ENCODE measurements at regions not wholly inside any gene's neighbourhood (a gene's known extent, or its start where the extent isn't known, plus 50 kb on each side); places are given as distances from the start of the nearest gene placed in this dataset.

- DNase-seq, result no peak
- no peaks in the 10 kb centered on the region for H3K4me1 Mint-ChIP-seq
- no peak for ATAC-seq
- H3K27ac Mint-ChIP-seq, result no peak overlapping the region
- no peaks in the 10 kb centered on the region for H3K36me3 Mint-ChIP-seq
- peaks cover 0 to 1% (median 0%) of the 10 kb centered on the region in 5 donors for H3K27me3 Mint-ChIP-seq
- no peak overlapping the region for H3K4me3 Mint-ChIP-seq
- POLR2A ChIA-PET, result no interaction called here
- H3K9me3 Mint-ChIP-seq, result peaks cover 0 to 20% (median 4%) of the 10 kb centered on the region in 9 donors
Measured at GRCh38 chr5:145141534-145141933, 693.6 kb downstream of the PRELID2 start.

GRCh38 chr5:145130996-145131395 lies 704.1 kb downstream of the PRELID2 start:
- no peaks in the 10 kb centered on the region for H3K27me3 Mint-ChIP-seq
- no peaks in the 10 kb centered on the region for H3K4me1 Mint-ChIP-seq
- H3K4me3 Mint-ChIP-seq, result no peak overlapping the region
- ATAC-seq (no peak), DNase-seq (no peak)
- H3K9me3 Mint-ChIP-seq, result peaks cover 0 to 10% (median 0%) of the 10 kb centered on the region in 9 donors
- H3K27ac Mint-ChIP-seq, result no peak overlapping the region
- no peaks in the 10 kb centered on the region for H3K36me3 Mint-ChIP-seq
- POLR2A ChIA-PET, result no interaction called here

DNA sequence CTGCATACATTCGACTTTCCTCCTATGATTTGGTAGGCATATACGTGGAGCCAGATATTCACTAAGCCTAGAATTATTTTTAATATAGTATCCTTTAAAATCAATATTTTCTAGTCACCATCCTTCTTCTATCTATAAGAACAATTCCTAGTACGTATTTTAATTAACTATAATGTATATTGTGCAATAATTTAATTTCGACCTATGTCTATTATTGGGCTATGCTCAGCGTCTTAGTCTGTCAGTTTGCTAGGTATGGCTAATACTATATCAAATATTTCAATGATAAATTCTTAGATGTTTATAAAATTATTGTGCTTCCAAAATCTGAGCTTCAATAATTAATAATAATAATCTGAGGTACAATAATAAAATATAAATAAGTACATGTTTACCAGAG lies 705.3 kb downstream of the PRELID2 start:
- POLR2A ChIA-PET, result no interaction called here
- Mint-ChIP-seq H3K27ac (no peak overlapping the region), H3K36me3 (no peaks in the 10 kb centered on the region), H3K9me3 (peaks cover 0 to 8% (median under 1%) of the 10 kb centered on the region in 9 donors), H3K4me1 (no peaks in the 10 kb centered on the region), H3K4me3 (no peak overlapping the region), H3K27me3 (no peaks in the 10 kb centered on the region)
- no peak for ATAC-seq
- DNase-seq, result no peak

GRCh38 chr5:145124806-145125205 lies 710.3 kb downstream of the PRELID2 start:
- no peak for ATAC-seq
- Mint-ChIP-seq H3K4me1 (no peaks in the 10 kb centered on the region), H3K36me3 (no peaks in the 10 kb centered on the region), H3K27ac (no peak overlapping the region), H3K27me3 (no peaks in the 10 kb centered on the region), H3K4me3 (no peak overlapping the region), H3K9me3 (peaks cover 0 to 15% (median 7%) of the 10 kb centered on the region in 9 donors)
- POLR2A ChIA-PET, result no interaction called here
- no peak for DNase-seq

DNA sequence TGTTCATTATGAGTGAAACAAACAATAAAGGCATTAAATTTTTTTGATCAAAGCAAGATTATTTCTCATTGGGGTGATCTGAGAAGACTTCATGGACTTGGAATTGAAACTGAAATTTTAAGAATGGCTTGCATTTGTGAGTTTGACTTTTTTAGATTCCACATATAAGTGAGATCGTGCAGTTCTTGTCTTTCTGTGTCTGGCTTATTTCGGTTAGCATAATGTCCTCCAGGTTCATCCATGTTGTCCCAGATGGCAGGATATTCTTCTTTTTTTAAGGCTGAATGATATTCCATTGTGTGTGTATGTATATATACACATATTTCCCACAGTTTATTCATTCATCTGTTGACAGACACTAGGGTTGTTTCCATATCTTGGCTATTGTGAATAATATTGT lies 716.5 kb downstream of the PRELID2 start:
- peaks cover 0 to 26% (median 7%) of the 10 kb centered on the region in 9 donors for H3K9me3 Mint-ChIP-seq
- no peak for ATAC-seq

DNA sequence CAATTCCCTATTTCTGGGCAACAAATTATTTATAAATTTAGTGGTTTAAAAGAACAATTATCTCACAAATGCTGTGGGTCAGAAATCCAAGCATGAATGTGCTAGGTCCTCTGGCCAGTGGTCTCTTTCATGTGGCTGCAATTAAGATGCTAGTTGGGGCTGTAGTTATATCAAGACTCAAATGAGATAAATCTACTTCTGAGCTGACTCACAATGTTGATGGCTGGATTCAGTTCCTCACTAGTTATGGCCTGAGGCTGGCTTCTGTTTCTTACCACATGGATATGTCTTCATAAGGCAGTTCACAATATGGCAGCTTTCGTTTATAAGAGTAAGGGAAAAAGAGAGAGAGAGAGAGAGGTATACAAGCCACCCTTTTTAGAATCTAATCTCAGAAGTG lies 717.0 kb downstream of the PRELID2 start:
- DNase-seq (no peak), ATAC-seq (no peak)
- POLR2A ChIA-PET, result no interaction called here
- Mint-ChIP-seq H3K9me3 (peaks cover 0 to 31% (median 8%) of the 10 kb centered on the region in 9 donors), H3K27me3 (no peaks in the 10 kb centered on the region), H3K36me3 (peaks cover 0 to 5% (median 0%) of the 10 kb centered on the region in 3 donors), H3K27ac (no peak overlapping the region), H3K4me3 (no peak overlapping the region), H3K4me1 (no peaks in the 10 kb centered on the region)

More for the DNA sequence above, 716.5 kb downstream of the PRELID2 start:
- Mint-ChIP-seq H3K4me3 (no peak overlapping the region), H3K4me1 (no peaks in the 10 kb centered on the region), H3K36me3 (peaks cover 0 to 5% (median 0%) of the 10 kb centered on the region in 3 donors), H3K27me3 (no peaks in the 10 kb centered on the region), H3K27ac (no peak overlapping the region)
- DNase-seq, result no peak
- POLR2A ChIA-PET, result no interaction called here

GRCh38 chr5:145117285-145117684 lies 717.9 kb downstream of the PRELID2 start:
- H3K4me1 Mint-ChIP-seq, result no peaks in the 10 kb centered on the region
- POLR2A ChIA-PET, result no interaction called here

DNA sequence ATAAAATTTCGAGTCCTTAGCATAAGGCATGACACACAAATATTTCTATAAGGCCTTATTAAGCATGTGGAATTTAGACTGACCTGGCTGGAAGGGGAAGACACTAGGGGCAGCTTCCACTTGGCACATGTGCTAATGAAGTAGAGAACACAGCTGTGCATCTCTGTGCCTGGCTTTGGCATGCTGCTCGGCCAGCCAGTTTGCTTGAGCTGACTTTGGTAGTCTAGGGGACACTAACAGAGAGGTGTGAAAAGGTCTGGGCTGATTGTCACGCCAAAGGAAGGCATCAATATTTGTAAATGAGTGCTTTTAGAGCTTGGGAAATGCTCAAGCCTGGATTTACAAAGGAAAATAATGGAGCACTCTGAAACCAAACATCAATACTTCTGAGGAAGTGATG lies 723.7 kb downstream of the PRELID2 start:
- H3K27me3 Mint-ChIP-seq, result no peaks in the 10 kb centered on the region
- no peak overlapping the region for H3K27ac Mint-ChIP-seq
- ATAC-seq (no peak), DNase-seq (no peak)
- no peaks in the 10 kb centered on the region for H3K4me1 Mint-ChIP-seq
- POLR2A ChIA-PET, result no interaction called here
- H3K9me3 Mint-ChIP-seq, result peaks cover 0 to 31% (median 10%) of the 10 kb centered on the region in 9 donors
- H3K4me3 Mint-ChIP-seq, result no peak overlapping the region
- H3K36me3 Mint-ChIP-seq, result peaks cover 0 to 5% (median 0%) of the 10 kb centered on the region in 3 donors

More at GRCh38 chr5:145117285-145117684, 717.9 kb downstream of the PRELID2 start:
- H3K4me3 Mint-ChIP-seq, result no peak overlapping the region
- H3K27ac Mint-ChIP-seq, result no peak overlapping the region
- H3K36me3 Mint-ChIP-seq, result peaks cover 0 to 5% (median 0%) of the 10 kb centered on the region in 3 donors
- ATAC-seq, result no peak
- no peak for DNase-seq
- H3K9me3 Mint-ChIP-seq, result peaks cover 0 to 32% (median 8%) of the 10 kb centered on the region in 9 donors
- no peaks in the 10 kb centered on the region for H3K27me3 Mint-ChIP-seq

GRCh38 chr5:145110834-145111233 lies 724.3 kb downstream of the PRELID2 start:
- DNase-seq (no peak), ATAC-seq (no peak)
- no peaks in the 10 kb centered on the region for H3K27me3 Mint-ChIP-seq
- no peak overlapping the region for H3K27ac Mint-ChIP-seq
- no peaks in the 10 kb centered on the region for H3K4me1 Mint-ChIP-seq
- H3K36me3 Mint-ChIP-seq, result no peaks in the 10 kb centered on the region
- no peak overlapping the region for H3K4me3 Mint-ChIP-seq
- peaks cover 0 to 31% (median 11%) of the 10 kb centered on the region in 9 donors for H3K9me3 Mint-ChIP-seq
- POLR2A ChIA-PET, result no interaction called here

DNA sequence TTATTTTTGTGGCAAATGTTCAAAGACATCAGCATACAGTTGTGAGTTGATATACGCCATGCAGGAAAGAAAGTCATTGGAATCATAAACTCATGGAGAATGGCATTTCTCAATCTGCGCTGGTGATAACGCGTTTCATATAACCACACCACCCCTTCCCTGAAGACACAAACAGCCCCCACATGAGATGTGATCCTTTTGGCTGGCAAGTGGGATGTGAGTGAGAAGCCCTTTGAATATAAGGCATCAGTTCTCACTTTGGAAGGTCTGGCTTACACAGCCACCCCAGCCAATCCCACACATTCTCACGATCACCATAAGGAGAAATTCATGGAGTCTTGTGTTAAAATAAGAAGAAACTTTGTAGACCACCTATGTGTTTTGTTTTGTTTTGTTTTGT lies 725.0 kb downstream of the PRELID2 start:
- H3K4me3 Mint-ChIP-seq, result no peak overlapping the region
- POLR2A ChIA-PET, result no interaction called here
- H3K27ac Mint-ChIP-seq, result no peak overlapping the region
- H3K27me3 Mint-ChIP-seq, result no peaks in the 10 kb centered on the region
- H3K4me1 Mint-ChIP-seq, result no peaks in the 10 kb centered on the region
- H3K9me3 Mint-ChIP-seq, result peaks cover 0 to 33% (median 12%) of the 10 kb centered on the region in 9 donors
- DNase-seq (no peak), ATAC-seq (no peak)
- no peaks in the 10 kb centered on the region for H3K36me3 Mint-ChIP-seq

DNA sequence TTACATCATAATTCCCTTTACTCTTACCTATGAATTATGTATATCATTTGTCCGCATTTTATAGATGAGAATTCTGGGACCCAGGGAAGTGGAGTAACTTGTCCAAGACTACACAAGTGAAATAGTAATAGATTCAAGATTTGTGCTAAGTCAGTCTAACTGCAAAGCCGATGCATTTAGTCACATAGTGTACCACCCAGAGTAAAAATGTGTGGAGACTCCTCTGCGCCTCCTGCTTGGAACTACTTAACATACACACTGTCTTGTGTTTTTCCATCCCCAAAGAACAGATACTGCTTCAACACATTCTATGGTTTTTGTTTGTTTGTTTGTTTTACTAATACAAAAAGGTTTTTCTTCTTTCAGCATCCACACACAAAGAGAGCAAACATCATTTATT lies 729.8 kb downstream of the PRELID2 start:
- H3K36me3 Mint-ChIP-seq, result no peaks in the 10 kb centered on the region
- POLR2A ChIA-PET, result no interaction called here

DNA sequence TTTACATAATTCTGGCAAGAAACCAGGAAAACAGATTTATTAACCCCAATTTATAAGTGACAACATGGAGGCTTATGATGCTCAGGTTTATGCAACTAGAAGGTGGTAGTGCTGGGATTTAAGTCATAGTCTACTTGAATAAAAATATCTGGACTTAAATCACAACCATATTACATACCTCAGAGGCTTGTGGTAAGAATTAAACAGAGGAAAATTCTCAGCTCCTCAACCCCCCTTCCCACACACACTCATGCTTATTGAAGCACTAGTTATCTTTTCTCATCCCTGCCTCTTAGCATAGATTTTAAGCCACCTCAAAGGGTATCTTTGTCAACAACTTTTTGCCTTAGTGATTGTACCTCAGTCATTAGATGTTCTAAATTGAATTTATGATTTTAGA lies 731.0 kb downstream of the PRELID2 start:
- POLR2A ChIA-PET, result no interaction called here
- peaks cover 0 to 12% (median 4%) of the 10 kb centered on the region in 9 donors for H3K9me3 Mint-ChIP-seq

More for the DNA sequence above, 729.8 kb downstream of the PRELID2 start:
- Mint-ChIP-seq H3K27me3 (no peaks in the 10 kb centered on the region), H3K4me3 (no peak overlapping the region), H3K27ac (no peak overlapping the region), H3K4me1 (no peaks in the 10 kb centered on the region), H3K9me3 (peaks cover 0 to 13% (median 5%) of the 10 kb centered on the region in 9 donors)
- ATAC-seq, result no peak
- DNase-seq, result no peak

DNA sequence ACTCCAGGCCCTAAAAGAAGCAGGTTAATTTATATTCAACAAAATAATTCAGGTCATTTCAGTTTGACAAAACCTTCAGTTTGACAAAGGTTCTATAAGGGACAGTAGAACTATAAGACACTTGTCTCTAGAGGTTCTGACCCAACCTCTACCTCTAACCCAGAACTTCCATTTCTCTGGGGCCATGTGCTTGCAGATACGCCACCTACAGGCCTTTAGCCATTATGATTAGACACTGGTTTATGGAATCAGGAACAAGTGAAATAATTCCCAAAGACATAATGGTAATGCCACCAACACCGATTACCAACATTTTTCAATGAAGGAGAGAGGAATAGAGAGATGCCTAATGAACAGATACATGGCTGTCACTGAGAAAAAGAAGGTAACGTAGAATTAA lies 733.9 kb downstream of the PRELID2 start:
- H3K9me3 Mint-ChIP-seq, result peaks cover 0 to 19% (median 7%) of the 10 kb centered on the region in 9 donors
- DNase-seq (no peak), ATAC-seq (no peak)
- POLR2A ChIA-PET, result no interaction called here
- no peak overlapping the region for H3K4me3 Mint-ChIP-seq
- no peaks in the 10 kb centered on the region for H3K36me3 Mint-ChIP-seq
- H3K27ac Mint-ChIP-seq, result no peak overlapping the region
- no peaks in the 10 kb centered on the region for H3K27me3 Mint-ChIP-seq
- H3K4me1 Mint-ChIP-seq, result no peaks in the 10 kb centered on the region

More for the DNA sequence above, 731.0 kb downstream of the PRELID2 start:
- ATAC-seq (no peak), DNase-seq (no peak)
- Mint-ChIP-seq H3K27ac (no peak overlapping the region), H3K27me3 (no peaks in the 10 kb centered on the region), H3K4me3 (no peak overlapping the region), H3K4me1 (no peaks in the 10 kb centered on the region), H3K36me3 (no peaks in the 10 kb centered on the region)

DNA sequence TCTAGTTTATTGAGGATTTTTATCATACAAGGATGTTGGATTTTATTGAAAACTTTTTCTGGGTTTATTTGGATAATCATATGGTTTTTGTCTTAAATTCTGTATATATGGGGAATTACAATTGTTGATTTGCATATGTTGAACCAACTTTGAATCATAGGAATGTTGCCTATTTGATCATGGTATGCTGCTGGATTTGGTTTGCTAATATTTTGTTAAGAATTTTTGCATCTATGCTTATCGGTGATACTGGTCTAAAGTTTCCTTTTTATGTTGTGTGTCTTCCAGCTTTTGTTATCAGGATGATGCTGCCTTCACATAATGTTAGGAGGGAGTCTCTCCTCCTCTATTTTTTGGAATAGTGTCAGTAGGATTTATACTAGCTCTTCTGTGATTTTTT lies 745.0 kb downstream of the PRELID2 start:
- H3K4me3 Mint-ChIP-seq, result no peak overlapping the region
- POLR2A ChIA-PET, result no interaction called here
- no peaks in the 10 kb centered on the region for H3K36me3 Mint-ChIP-seq
- H3K4me1 Mint-ChIP-seq, result no peaks in the 10 kb centered on the region
- no peaks in the 10 kb centered on the region for H3K27me3 Mint-ChIP-seq
- DNase-seq (no peak), ATAC-seq (no peak)
- H3K27ac Mint-ChIP-seq, result no peak overlapping the region
- peaks cover 0 to 40% (median 8%) of the 10 kb centered on the region in 9 donors for H3K9me3 Mint-ChIP-seq
